Thyroid gland (tissue), 4 donors: ENCODE measurements at regions not wholly inside any gene's neighbourhood (a gene's known extent, or its start where the extent isn't known, plus 50 kb on each side); places are given as distances from the start of the nearest gene placed in this dataset.

Source experiments
- CTCF ChIP-seq, 6 experiments: fragments of 200-600 bp in 3 of 6; fragments of 450-650 bp in 3 of 6; sonication (generic) in 3 of 6; IDR thresholded peaks; one replicate each; pipeline ENCODE4 v1.5.1; 2016 to 2019; ENCODE audit warnings: antibody characterized with exemption in 6 of 6, mild to moderate bottlenecking in 2 of 6, inconsistent platforms in 1 of 6, moderate library complexity in 1 of 6
- POLR2A ChIP-seq, 2 donors: fragments of 450-650 bp; IDR thresholded peaks; one replicate each; pipeline ENCODE4 v1.6.1; 2017; ENCODE audit warnings: antibody characterized with exemption in 2 of 2, mild to moderate bottlenecking in 2 of 2, moderate library complexity in 1 of 2

DNA sequence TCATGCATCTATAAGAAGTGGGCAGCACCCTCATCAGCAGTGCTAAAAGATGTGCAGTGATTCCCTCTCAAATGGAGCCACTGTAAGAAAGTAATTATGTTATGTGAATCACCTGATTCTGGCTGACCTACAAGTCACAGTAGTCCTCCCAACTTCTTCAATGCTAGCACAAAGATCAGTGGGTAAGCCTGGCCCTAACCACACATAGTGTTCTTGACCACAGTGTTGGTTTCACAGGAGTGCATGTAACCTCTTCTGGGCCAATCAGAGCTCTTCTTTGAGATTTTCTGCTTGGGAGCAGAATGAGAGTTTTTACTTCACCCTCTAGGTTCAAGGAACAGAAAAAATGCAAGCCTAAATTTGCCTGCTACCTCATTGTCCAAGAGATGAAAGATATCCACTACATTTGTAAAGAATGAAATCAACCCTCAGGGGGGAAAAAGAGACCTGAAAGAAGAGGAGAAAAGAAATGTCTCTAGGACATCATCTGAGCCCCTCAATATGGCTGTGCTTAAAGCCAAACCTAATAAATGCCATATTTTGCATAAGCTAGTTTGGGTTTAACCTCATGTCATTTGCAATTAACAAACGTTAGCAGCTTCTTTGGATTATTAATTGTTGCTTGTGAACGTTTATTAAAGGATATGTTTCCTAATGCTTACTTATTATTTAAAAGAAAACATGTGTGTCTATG lies 65.3 kb upstream of the ADRB2 start:
- TF ChIP-seq CTCF (IDR thresholded peaks at IDR 0.05): no peak
- TF ChIP-seq POLR2A (IDR thresholded peaks at IDR 0.05): no peak
